GM13976 (cell line): ENCODE measurements at regions not wholly inside any gene's neighbourhood (a gene's known extent, or its start where the extent isn't known, plus 50 kb on each side); places are given as distances from the start of the nearest gene placed in this dataset.

Experiments
- DNase-seq: peaks from one replicate; pipeline ENCODE4 v3.0.0; 2012; ENCODE audit warnings: low spot score
- CTCF ChIP-seq: IDR thresholded peaks from 2 replicates; pipeline ENCODE4 v1.5.1; 2012; ENCODE audit warnings: borderline replicate concordance, mild to moderate bottlenecking; ENCODE audit not compliant: insufficient read depth; ENCODE audit errors: extremely low read depth, missing control alignments, control extremely low read depth
- in situ Hi-C: fragments of 300-500 bp; cut with MboI; formaldehyde crosslinking; loops from one replicate; pipeline ENCODE4 v1.12.0; 2022; ENCODE audit warnings: low sequenced_read_pairs, mixed read lengths, inconsistent platforms; ENCODE audit not compliant: unreplicated experiment

GRCh38 chr3:103785537-103785936, 1350.7 kb downstream of the ZPLD1 start:
- in situ Hi-C loops, result no loop called here
- TF ChIP-seq CTCF, result no peak
- no peak for DNase-seq

GRCh38 chr3:103786296-103786695, 1351.5 kb downstream of the ZPLD1 start:
- no peak for TF ChIP-seq CTCF
- DNase-seq, result no peak
- in situ Hi-C loops, result no loop called here

- in situ Hi-C loops, result no loop called here
- no peak for TF ChIP-seq CTCF
- no peak for DNase-seq
These were observed 1352.5 kb downstream of the ZPLD1 start for GRCh38 chr3:103787164-103787871.

GRCh38 chr3:103787879-103788278, 1353.1 kb downstream of the ZPLD1 start:
- no peak for DNase-seq
- no peak for TF ChIP-seq CTCF
- in situ Hi-C loops, result no loop called here

- DNase-seq, result no peak
- in situ Hi-C loops, result no loop called here
- no peak for TF ChIP-seq CTCF
These were observed 1357.1 kb downstream of the ZPLD1 start for GRCh38 chr3:103791786-103792515.

- no peak for DNase-seq
- in situ Hi-C loops, result no loop called here
- TF ChIP-seq CTCF, result no peak
These were observed 1359.8 kb downstream of the ZPLD1 start for GRCh38 chr3:103794656-103795055.

- in situ Hi-C loops, result no loop called here
- DNase-seq, result no peak
- TF ChIP-seq CTCF, result no peak
These were observed 1361.3 kb downstream of the ZPLD1 start for GRCh38 chr3:103796068-103796467.
